Kidney glomerular epithelial cell (primary cell): ENCODE measurements at regions not wholly inside any gene's neighbourhood (a gene's known extent, or its start where the extent isn't known, plus 50 kb on each side); places are given as distances from the start of the nearest gene placed in this dataset.
"Not testable (repeated sequence)": the region's sequence is repeated elsewhere in the genome, so short reads cannot be mapped to it uniquely, and the experiment has no call there.

Experiments used
- DNase-seq: peaks from one replicate; lab custom pipeline; 2025; lab: John Stamatoyannopoulos, UW

DNA sequence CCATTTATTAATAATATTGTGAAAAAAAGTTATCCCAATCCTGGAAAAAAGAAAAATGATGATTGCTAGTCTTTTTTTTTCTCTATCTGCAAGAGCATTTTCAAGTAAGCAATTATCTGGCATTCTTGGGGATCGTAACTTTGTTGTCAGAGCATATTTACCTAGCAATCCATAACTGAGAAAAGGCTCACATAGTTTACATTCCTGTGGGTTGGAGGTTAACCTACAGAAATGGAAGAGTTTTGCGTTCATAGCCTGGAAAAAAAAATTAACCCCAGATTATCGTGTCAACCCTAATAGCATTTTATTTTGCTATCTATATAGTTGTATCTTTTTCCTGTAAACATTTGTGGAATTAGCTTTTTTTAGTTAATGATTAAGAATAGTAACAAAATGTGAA lies 292.3 kb downstream of the DAD1 start:
- peak; percentile 72 for DNase-seq

DNA sequence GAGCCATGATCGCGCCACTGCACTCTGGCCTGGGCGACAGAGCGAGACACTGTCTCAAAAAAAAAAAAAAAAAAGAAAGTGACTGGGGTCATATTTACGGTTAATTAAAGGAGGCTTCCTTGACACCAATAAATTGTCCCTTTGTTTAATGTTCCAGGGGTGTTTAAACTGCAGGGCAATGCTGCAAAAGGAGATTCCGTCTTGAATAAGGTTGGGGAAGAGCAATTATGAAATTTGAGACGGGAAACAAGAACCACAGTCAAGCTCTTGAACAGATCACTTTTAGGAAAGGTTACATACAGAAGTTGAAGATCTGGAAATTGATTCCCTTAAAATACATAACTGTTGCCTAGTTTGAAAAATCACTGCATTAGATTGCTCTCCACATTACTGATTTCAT lies 292.9 kb downstream of the DAD1 start:
- no peak for DNase-seq

DNA sequence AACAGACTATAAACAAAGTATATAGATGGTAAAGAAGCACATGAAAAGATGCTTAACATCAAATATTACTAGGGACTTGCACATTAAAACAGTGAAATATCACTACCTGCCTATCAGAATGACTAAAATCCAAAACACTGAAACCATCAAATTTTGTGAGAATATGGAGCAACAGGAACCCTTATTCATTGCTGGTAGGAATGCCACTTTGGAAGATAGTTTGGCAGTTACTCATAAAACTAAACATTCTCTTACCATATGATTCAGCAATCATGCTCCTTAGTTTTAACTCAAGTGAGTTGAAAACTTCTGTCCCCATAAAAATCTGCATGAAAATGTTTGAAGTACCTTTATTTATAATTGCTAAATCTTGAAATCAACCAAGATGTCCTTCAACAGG lies 297.6 kb downstream of the DAD1 start:
- DNase-seq: peak; percentile 25

DNA sequence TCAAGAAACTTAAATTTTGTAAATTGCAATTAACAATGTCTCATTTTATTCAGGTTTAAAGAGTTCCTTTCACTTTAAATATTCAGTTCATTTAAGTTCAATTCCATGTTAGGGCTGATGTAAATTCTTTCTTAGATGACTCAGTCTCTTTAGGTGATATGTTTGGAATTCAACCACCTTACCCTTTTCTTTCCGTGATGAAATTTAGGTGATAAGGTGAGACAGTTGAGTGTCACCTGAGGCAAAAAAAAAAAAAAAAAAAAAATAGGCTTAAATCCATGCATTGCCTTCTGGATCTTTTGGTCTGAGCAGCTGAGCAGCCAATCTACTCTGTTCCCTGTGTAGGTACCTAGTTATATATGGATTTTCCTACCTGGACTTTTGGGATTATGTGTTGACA lies 299.5 kb downstream of the DAD1 start:
- no peak for DNase-seq

DNA sequence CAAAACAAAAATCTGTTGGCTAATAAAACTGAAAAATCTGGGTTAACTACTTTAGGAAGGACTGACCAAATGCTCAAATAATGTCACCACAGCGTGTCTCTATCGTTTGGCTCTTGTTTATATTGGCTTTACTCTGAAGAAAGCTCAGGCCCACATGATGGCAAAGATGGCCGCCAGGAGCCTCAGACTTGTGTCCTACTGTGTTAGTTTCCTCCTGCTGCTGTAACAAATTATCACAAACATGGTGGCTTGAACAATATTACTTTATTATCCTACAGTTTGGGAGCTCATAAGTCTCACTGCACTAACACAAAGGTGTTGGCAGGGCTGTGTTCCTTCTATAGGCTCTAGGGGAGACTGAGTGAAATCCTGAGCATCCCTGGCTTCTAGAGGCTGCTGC lies 303.0 kb downstream of the DAD1 start:
- no peak for DNase-seq

DNA sequence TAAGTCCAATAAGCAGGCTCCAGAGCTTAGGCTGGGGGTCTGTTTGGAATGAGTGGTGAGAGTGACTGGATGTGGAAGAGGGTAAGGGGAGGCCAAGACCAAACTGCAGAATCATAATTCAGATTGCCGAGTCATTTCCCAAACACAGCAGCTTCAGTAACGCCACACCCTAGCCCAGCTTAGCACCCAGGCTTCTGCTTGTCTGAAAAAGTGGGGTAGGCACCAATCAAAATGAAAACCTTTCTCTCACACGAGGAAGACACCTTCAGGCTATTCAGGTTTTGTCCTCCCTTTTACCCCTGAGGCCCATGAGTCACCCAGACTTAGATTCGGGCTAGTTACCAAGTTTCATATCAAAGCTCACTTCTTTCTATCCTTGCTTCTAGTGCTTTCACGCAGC lies 306.1 kb downstream of the DAD1 start:
- no peak for DNase-seq

DNA sequence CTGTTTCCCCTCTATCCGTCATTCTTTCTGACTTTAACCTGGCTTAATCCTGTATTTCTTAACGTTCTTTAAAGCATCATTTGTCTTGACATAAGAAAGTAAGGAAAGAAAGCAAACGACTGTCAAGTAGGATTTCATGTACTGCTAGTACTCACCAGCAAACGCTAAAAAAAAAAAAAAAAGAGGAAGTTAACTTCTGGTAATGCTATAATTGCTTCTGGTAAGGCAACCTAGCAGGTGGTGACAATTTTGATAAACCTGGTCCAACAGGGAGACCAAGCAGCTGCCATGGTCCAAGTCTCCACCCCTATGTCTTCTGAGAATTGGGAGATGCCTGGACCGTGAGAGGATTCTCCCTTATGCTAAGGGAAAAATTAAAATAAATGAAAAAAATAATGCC lies 306.6 kb downstream of the DAD1 start:
- DNase-seq: no peak

DNA sequence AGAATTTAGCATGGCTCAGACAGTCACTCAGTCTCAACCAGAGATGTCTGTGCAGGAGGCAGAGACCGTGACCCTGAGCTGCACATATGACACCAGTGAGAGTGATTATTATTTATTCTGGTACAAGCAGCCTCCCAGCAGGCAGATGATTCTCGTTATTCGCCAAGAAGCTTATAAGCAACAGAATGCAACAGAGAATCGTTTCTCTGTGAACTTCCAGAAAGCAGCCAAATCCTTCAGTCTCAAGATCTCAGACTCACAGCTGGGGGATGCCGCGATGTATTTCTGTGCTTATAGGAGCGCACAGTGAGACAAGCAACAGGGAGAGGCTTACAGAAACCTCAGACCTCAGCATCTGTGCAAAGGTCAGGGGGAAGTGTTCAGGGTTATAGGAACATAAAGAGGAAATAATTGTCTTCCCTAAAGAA lies 307.6 kb downstream of the DAD1 start:
- DNase-seq: not testable (repeated sequence)

DNA sequence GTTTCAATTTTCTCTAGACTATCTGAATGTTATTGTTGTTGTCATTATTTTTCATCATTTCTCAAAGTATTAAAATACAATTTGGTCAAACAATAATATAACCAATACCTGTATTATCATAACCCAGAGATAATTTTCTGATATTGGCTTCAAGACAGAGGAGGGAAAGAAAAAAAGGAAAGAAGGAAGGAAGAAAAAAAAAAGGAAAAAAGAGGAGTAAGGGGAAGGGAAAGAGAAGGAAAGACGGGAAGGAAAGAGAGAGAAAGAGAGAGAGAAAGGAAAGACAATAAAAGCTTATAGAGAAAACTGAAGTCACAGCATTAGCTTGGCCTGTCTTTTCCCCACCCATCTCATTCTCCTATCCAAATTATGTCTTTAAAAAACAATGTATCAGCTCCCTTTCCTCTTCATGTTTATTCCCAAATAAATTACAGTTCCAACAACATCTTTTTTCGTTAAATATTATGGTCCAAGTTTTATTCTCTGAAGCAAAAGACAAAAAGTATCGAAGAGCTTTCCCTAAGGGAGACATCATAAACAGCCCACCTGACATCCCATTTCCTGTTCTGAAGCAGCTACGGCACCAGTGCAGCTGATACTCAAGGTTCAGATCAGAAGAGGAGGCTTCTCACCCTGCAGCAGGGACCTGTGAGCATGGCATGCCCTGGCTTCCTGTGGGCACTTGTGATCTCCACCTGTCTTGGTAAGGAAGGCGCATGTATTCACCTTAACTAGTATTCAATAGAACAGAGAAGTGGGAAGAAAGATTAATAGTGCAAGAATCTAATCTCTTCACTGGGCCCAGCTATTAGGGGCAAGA lies 308.3 kb downstream of the DAD1 start:
- DNase-seq: no peak

DNA sequence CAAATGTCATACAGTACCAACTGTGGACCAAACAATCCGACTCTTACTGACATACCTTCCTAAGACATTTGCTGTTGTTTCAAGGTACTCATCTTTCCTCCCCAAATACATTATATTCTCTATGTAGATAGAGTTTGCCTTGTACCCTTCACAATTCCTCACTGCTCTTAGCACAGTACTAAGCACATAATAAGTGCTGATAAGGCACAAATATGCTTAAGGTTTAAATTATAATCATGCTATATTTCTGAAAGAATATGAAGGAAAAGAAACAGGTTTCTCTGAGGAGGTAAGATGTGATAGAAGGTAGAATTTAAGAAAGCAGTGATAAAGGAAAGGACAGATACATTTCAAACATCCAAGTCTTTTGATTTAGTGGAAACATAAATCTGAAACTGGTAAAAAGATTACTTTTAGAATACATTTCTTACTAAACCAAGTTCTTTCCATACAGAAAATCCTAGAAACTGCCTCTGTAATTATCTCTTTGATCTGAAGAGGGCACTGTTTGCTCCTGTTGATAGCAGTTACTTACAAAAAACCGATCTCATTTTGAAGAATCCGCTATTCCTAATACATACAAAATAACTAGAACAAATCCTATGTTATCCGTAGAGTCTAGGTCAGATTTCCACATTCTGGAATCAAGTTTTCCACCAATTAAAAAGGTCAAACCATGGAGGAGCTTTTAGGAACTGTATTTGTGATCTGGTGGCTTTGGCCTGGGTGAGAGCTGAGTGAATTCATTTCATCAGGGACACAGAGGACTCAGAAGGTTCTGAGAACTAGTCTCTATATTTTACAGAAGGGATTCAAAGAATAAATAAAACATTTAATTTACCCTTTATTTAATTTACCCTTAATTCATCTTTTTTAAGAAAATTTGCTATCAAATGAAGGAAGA lies 311.9 kb downstream of the DAD1 start:
- DNase-seq: peak; percentile 25

DNA sequence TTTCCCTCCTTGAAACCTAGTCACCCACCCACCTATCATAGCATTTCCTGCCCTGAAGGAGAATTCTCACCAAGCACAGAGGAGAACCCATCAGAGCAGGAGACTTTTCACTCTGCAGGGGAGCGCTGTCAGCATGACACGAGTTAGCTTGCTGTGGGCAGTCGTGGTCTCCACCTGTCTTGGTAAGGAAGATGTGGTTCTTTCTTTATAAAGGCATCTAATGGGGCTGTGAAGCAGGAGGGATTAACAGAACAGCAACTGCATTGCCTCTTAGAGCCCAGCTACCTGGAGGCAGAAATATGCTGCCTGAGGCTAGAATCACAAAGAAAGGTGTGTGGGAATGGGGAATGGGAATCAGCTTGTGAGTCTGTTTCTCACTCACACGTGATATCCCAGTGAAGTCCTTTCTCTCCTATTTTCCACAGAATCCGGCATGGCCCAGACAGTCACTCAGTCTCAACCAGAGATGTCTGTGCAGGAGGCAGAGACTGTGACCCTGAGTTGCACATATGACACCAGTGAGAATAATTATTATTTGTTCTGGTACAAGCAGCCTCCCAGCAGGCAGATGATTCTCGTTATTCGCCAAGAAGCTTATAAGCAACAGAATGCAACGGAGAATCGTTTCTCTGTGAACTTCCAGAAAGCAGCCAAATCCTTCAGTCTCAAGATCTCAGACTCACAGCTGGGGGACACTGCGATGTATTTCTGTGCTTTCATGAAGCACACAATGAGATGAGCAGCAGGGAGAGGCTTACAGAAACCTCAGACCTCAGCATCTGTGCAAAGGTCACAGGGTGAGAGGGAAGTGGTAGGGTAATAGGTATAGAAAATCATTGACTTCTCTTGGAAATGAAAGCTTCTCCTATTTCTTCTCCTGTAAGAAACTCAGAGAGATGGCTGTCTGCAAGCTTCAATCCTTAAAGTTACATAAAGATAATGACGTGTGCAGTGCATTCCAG lies 316.9 kb downstream of the DAD1 start:
- no peak for DNase-seq

DNA sequence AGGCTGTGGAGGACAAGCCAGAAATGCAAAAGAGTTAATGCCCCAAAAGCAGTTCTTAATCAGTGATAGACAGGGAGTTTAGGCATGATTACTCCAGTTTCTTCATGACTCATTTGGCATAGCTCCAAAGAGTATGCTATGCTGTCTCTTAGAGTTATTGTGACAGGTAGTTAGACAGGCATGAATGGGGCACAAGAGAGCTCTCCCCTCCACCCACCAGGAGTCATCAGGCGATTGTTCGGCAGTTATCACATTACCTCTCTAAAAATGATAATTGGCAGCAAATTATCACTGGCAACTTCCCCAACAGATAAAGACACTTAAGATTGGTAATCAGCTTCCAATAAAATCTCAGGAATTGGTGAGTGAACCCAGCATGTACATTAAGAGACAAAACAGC lies 320.1 kb downstream of the DAD1 start:
- peak; percentile 84 for DNase-seq

DNA sequence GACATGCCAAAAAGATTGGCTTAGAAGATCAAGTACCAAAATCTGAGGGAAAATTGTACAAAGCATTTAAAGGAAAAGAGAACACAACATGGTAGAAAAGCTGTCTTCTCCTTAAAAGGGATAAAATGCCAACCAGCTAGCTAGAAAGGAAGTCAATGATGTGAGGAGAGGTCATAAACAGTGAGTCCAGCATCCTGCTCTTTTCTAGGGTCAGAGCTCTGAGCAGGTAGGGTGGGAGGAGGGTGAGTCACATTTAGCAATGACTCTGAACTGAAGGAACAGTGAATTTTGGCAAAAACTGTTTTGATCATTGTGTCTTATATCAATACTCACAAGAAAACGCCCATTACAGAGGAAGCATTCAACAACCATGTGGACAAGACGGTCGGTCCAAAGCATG lies 322.3 kb downstream of the DAD1 start:
- peak; percentile 8 for DNase-seq

DNA sequence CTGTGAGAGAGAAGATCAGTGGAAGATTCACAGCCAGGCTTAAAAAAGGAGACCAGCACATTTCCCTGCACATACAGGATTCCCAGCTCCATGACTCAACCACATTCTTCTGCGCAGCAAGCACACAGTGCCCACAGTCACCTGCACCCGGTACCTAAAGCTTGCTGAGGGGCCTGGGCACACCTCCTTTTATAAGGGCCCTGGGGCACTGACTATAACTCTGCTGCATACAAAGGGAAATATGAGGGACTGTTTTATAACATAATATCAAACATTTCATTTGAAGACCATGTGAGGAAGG lies 322.9 kb downstream of the DAD1 start:
- DNase-seq: no peak

DNA sequence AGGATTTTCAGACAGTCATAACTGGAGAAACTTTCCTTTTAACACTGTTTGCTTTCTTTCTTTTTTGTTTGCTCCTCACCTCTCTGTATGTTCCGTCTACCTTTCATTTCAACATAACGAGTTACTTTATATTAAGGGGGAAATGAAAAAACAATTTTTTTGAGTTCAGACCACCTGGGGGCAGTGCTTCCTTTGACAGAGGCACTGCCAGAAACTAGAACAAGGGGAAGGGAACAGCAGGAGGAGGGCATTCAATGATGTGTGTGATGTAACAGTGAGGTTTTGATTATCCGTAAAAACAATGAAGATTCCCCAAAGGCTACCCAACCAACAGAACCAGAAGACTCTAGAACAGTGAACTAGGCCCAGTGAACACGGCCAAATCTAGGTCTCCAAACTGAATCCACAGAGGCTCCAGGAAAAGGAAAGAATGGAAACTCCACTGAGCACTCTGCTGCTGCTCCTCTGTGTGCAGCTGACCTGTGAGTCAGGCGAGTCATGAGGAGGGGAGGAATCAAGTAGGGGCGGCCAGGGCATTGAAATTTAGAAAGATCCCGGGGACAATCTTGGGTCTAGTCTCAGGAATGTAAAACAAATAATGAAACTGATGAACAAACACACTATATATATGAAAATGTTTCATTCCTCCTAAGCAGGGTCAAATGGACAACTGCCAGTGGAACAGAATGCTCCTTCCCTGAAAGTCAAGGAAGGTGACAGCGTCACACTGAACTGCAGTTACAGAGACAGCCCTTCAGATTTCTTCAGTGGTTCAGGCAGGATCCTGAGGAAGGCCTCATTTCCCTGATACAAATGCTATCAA lies 323.5 kb downstream of the DAD1 start:
- DNase-seq: peak; percentile 10

DNA sequence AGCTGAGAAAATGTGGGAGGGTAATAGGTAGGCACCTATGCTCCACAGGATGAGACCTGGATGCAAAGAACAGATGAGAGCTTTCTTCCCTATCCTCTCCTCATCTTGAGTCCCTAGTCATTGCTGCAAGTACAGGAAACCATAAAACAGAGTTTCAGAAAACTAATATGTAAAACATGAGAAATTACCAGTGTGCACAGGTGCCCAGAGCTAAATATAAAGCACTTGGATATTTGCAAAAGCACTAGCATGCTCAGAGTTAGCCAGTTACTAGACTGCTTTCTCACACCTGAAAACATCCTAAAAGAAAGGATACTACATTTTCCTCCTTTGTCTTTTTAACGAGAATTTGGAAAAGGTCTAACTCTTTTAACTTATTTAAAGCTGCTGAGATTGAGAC lies 324.3 kb downstream of the DAD1 start:
- DNase-seq: no peak

DNA sequence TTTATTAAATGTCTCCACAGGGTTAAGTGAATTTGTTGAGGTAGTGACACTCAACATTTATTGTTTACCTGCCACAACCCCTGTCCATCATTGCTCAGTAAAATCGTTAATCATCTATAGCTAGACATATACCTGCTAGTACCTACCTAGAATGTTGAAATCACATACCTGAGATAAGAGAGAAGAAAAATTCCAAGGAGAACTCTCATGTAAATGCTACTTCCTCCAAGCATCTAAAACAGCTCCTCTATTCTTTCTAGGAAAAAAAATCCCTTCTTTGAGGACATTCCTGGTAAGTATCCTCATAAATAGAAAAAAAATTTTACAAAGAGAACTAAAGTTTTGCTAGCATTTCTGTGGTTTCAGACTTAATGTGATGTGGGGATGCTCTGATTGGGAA lies 325.1 kb downstream of the DAD1 start:
- DNase-seq: peak; percentile 34

DNA sequence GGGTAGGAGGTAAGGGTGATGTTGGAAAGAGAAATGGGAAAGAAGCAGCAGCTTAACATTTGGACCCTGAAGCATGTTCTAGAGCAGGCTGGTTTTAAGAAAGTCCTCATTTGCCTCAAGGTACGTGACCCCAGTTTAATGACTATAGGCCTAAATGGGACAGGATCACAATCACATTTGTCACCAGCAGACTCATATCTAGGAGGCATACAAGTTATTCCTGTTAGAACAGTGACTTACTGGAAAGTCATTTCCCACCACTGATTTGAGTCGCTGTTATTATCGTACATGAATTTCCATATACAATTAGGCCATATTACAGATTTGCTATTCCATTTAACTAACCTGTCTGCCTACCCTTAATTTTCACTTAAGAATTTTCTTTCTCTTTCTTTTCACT lies 326.1 kb downstream of the DAD1 start:
- no peak for DNase-seq

DNA sequence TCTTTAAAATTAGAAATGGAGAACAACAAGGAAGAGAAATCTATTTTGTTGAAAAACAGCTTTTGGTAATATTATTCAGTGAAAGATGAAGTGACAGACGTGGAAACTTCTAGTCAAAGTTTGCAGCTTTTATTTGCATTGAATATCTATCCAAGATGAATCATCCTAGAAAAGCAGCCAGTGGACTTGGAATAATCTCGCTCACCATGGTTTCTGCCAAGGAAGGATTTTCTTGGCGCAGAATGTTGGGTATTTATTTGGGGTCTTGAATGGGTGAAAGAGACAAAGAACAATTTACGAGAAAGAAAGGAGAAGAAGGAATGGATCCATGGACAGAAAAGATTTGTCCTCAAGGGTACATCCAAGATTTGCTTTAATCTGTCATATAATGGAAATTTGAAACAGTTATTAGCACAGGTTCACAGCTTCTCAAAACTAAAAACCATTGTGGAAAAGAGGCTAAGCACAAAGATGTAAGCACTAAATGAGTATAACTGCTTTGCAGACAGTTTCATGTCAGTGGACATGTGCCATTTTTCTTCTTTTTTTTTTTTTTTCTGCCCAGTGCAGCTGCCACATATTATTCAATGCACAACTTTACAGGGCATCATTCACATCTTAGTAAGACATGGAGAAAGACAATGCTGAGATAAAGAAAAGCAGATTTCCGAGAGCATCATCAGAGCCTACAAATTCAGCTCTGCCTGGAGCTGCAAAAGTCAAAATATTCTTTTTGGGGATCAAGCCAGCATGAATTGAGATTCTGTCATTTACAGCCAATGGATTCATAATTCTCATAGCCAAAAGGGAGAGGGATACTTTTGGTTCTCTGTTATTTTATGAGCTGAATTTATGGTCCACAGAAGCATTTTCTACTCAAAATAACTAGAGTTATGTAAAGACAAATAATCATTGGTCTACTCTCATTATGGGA lies 333.7 kb downstream of the DAD1 start:
- no peak for DNase-seq

DNA sequence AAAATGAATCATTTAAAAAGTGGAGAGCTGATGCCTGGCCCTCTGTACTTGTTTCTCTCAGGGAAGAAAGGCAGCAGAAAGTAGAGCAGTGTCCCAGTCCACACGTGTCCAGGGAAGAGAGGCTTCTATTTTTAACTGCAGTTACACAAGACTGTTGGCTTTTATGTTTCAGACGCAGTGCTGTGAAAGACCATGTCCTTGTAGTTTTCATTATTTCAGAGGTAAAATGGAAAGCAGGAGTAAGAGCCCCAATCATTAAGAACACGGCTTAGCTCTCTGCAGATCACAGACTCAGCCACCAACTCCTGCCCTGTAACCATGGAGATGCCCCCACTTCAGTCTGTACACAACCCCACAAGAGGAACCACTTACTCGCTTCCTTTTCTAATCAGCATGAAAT lies 336.3 kb downstream of the DAD1 start:
- no peak for DNase-seq
